K562 (cell line): ENCODE measurements at regions not wholly inside any gene's neighbourhood (a gene's known extent, or its start where the extent isn't known, plus 50 kb on each side); places are given as distances from the start of the nearest gene placed in this dataset.

Source experiments
- ARNT ChIP-seq, 2 experiments: fragments of 450-650 bp; IDR thresholded peaks; 2 replicates each; pipeline ENCODE4 v1.6.1; 2016; ENCODE audit warnings: mild to moderate bottlenecking in 1 of 2
- BCLAF1 ChIP-seq, 2 experiments: fragments of 450-650 bp in 1 of 2; IDR thresholded peaks; 2 replicates each; pipeline ENCODE4 v1.6.1; 2011 to 2017; ENCODE audit warnings: low read depth in 2 of 2, antibody characterized with exemption in 1 of 2, borderline replicate concordance in 1 of 2, low read length in 1 of 2, mild to moderate bottlenecking in 1 of 2, mixed read lengths in 1 of 2; ENCODE audit not compliant: control insufficient read depth in 1 of 2
- BCOR ChIP-seq: fragments of 450-650 bp; IDR thresholded peaks from 2 replicates; pipeline ENCODE4 v1.6.1; 2016
- CBFA2T3 ChIP-seq: fragments of 450-650 bp; IDR thresholded peaks from 2 replicates; pipeline ENCODE4 v1.6.1; 2017
- DPF2 ChIP-seq: fragments of 450-650 bp; IDR thresholded peaks from 2 replicates; pipeline ENCODE4 v1.6.1; 2016
- EHMT2 ChIP-seq: fragments of 450-650 bp; IDR thresholded peaks from 2 replicates; pipeline ENCODE4 v1.6.1; 2018; ENCODE audit warnings: antibody characterized with exemption
- ELK1 ChIP-seq: sonication (generic); formaldehyde crosslinking; IDR thresholded peaks from 2 replicates; pipeline ENCODE4 v1.8.1; 2022; ENCODE audit warnings: missing genetic modification reagents
- ESRRB ChIP-seq: fragments of 250-450 bp; sonication (Bioruptor Pico); IDR thresholded peaks from 2 replicates; pipeline ENCODE4 v1.5.0; 2020; ENCODE audit warnings: mild to moderate bottlenecking, moderate library complexity, borderline replicate concordance
- HMG20B ChIP-seq: fragments of 250-450 bp; sonication (Bioruptor Pico); IDR thresholded peaks from 2 replicates; pipeline ENCODE4 v1.5.0; 2021; ENCODE audit warnings: mild to moderate bottlenecking
- JUND ChIP-seq, 2 experiments: IDR thresholded peaks; 2 replicates in 1 of 2; 3 replicates in 1 of 2; pipeline ENCODE4 v1.6.1; 2011; ENCODE audit warnings: borderline replicate concordance in 2 of 2, low read depth in 2 of 2, low read length in 2 of 2, improper control_type of control experiment in 1 of 2, missing biosample characterization in 1 of 2, missing genetic modification characterization in 1 of 2, missing genetic modification reagents in 1 of 2
- KAT2B ChIP-seq: IDR thresholded peaks from one replicate; pipeline ENCODE4 v1.6.1; 2012; ENCODE audit warnings: low read depth, mild to moderate bottlenecking, control low read depth, inconsistent platforms, low read length, moderate library complexity
- KDM4B ChIP-seq, 2 experiments: fragments of 450-650 bp in 1 of 2; sonication (generic) in 1 of 2; IDR thresholded peaks; 2 replicates each; pipeline ENCODE4 v1.6.1; 2016 to 2017; ENCODE audit warnings: borderline replicate concordance in 2 of 2, antibody characterized with exemption in 1 of 2, low read depth in 1 of 2, mild to moderate bottlenecking in 1 of 2
- LEF1 ChIP-seq: fragments of 450-650 bp; IDR thresholded peaks from 2 replicates; pipeline ENCODE4 v1.6.1; 2016; ENCODE audit warnings: mild to moderate bottlenecking
- MAZ ChIP-seq, 2 experiments: fragments of 450-650 bp in 1 of 2; sonication (generic) in 1 of 2; formaldehyde crosslinking; IDR thresholded peaks in 1 of 2; conservative IDR thresholded peaks in 1 of 2; 2 replicates each; pipeline versions ENCODE4 v1.4.0 to v1.5.0; 2020; ENCODE audit warnings: mild to moderate bottlenecking in 1 of 2, missing genetic modification reagents in 1 of 2
- NEUROD1 ChIP-seq: fragments of 150-350 bp; IDR thresholded peaks from 2 replicates; pipeline ENCODE4 v1.6.1; 2014; ENCODE audit warnings: borderline replicate concordance, low read length, low read depth; ENCODE audit not compliant: partially characterized antibody
- NFIX ChIP-seq: fragments of 250-450 bp; sonication (Bioruptor Pico); IDR thresholded peaks from 2 replicates; pipeline ENCODE4 v1.4.0; 2020; ENCODE audit warnings: low read depth, mild to moderate bottlenecking, moderate library complexity
- POLR3A ChIP-seq: IDR thresholded peaks from 2 replicates; pipeline ENCODE4 v1.6.1; 2011; ENCODE audit warnings: borderline replicate concordance, mild to moderate bottlenecking, moderate library complexity; ENCODE audit not compliant: insufficient read length, insufficient read depth; ENCODE audit errors: extremely low read depth
- SMARCA4 ChIP-seq: fragments of 450-650 bp; IDR thresholded peaks from 2 replicates; pipeline ENCODE4 v1.6.1; 2016
- SREBF2 ChIP-seq: sonication (generic); formaldehyde crosslinking; IDR thresholded peaks from 2 replicates; pipeline ENCODE4 v1.4.0; 2020; ENCODE audit warnings: mild to moderate bottlenecking, missing genetic modification reagents
- TBL1XR1 ChIP-seq, 2 experiments: IDR thresholded peaks; 2 replicates each; pipeline ENCODE4 v1.6.1; 2012; ENCODE audit warnings: improper control_type of control experiment in 2 of 2, low read length in 2 of 2, mild to moderate bottlenecking in 1 of 2
- TOE1 ChIP-seq, 2 experiments: fragments of 450-650 bp in 1 of 2; sonication (generic) in 1 of 2; formaldehyde crosslinking in 1 of 2; IDR thresholded peaks; 2 replicates each; pipeline versions ENCODE4 v1.7.1 to v1.8.0; 2016 to 2022; ENCODE audit warnings: borderline replicate concordance in 2 of 2, mild to moderate bottlenecking in 2 of 2, antibody characterized with exemption in 1 of 2, inconsistent platforms in 1 of 2, low read depth in 1 of 2, missing genetic modification reagents in 1 of 2, moderate library complexity in 1 of 2
- ZFP1 ChIP-seq: fragments of 450-650 bp; formaldehyde crosslinking; IDR thresholded peaks from 2 replicates; pipeline ENCODE4 v1.4.0; 2020; ENCODE audit warnings: mild to moderate bottlenecking, mixed read lengths
- ZNF133 ChIP-seq: fragments of 250-450 bp; sonication (Bioruptor Pico); IDR thresholded peaks from 2 replicates; pipeline ENCODE4 v1.4.0; 2020; ENCODE audit warnings: mild to moderate bottlenecking
- ZNF589 ChIP-seq: fragments of 200-800 bp; sonication (Bioruptor generic); IDR thresholded peaks from 2 replicates; pipeline ENCODE4 v1.6.1; 2016; ENCODE audit warnings: low read depth, missing genetic modification characterization, missing compliant biosample characterization

- TF ChIP-seq NFIX (CRISPR knock-in tag) (peak; percentile 1; the same call in 1 of the 2 replicates), DPF2 (peak; percentile 87), SREBF2 (CRISPR knock-in tag) (no peak), ESRRB (CRISPR knock-in tag) (no peak), KAT2B (no peak), LEF1 (no peak), ZNF589 (0 out of 2 replicates have a peak, but pooled peaks have one; percentile 33), MAZ (CRISPR knock-in tag; conservative IDR thresholded peaks at IDR 0.05 in 1 of 2, IDR thresholded peaks at IDR 0.05 in 1 of 2) (peak in 1 of 2 experiments; percentile 13; a peak in 1 of 4 replicates), SMARCA4 (peak; percentile 77), POLR3A (no peak), ZNF133 (CRISPR knock-in tag) (no peak), ARNT (IDR thresholded peaks at IDR 0.05) (peak in 1 of 2 experiments; percentile 73; a peak in 1 of 4 replicates), KDM4B (IDR thresholded peaks at IDR 0.05; ENCODE audit: borderline replicate concordance in 2 of 2, low read depth in 1 of 2) (0 out of 4 replicates have a peak, but pooled peaks of 1 of the 2 experiments have one; percentile 42), HMG20B (CRISPR knock-in tag) (no peak), EHMT2 (no peak), JUND (IDR thresholded peaks at IDR 0.05; ENCODE audit: borderline replicate concordance, low read depth, low read length) (peak; percentile 14; the same call in 1 of the 2 replicates), JUND (tag; IDR thresholded peaks at IDR 0.05; ENCODE audit: borderline replicate concordance, low read depth, low read length) (0 out of 3 replicates have a peak, but pooled peaks have one; percentile 18), CBFA2T3 (peak; percentile 66), TOE1 (IDR thresholded peaks at IDR 0.05; ENCODE audit: borderline replicate concordance) (0 out of 2 replicates have a peak, but pooled peaks have one; percentile 29), TOE1 (CRISPR knock-in tag; IDR thresholded peaks at IDR 0.05; ENCODE audit: borderline replicate concordance, low read depth) (no peak), NEUROD1 (no peak), ZFP1 (CRISPR knock-in tag) (0 out of 2 replicates have a peak, but pooled peaks have one; percentile 44), BCOR (peak; percentile 41; the same call in 1 of the 2 replicates), TBL1XR1 (IDR thresholded peaks at IDR 0.05; ENCODE audit: low read length in 2 of 2) (0 out of 4 replicates have a peak, but pooled peaks of 1 of the 2 experiments have one; percentile 23), ELK1 (CRISPR knock-in tag) (no peak), BCLAF1 (IDR thresholded peaks at IDR 0.05; ENCODE audit: borderline replicate concordance in 1 of 2, control insufficient read depth in 1 of 2, low read depth in 2 of 2, low read length in 1 of 2) (no peak)
These were observed 80.2 kb downstream of the NCOR2 start (continued) for GRCh38 chr12:124487066-124487833.
